Epithelial cell of esophagus (primary cell): ENCODE measurements at regions not wholly inside any gene's neighbourhood (a gene's known extent, or its start where the extent isn't known, plus 50 kb on each side); places are given as distances from the start of the nearest gene placed in this dataset.

ENCODE experiments used
- DNase-seq: peaks from one replicate; pipeline ENCODE4 v3.0.0; 2010; ENCODE audit warnings: low read depth
- H3K4me3 ChIP-seq: 2 replicates; pipeline ENCODE4 v1.5.1; 2011; ENCODE audit warnings: mild to moderate bottlenecking, low read length, control low read depth
- TF ChIP-seq, protein P1 (sequence below): IDR thresholded peaks from 2 replicates; pipeline ENCODE4 v1.5.1; 2011; ENCODE audit warnings: low read depth, mild to moderate bottlenecking, low read length, control low read depth, inconsistent platforms; ENCODE audit not compliant: insufficient read depth; ENCODE audit errors: missing control alignments

DNA sequence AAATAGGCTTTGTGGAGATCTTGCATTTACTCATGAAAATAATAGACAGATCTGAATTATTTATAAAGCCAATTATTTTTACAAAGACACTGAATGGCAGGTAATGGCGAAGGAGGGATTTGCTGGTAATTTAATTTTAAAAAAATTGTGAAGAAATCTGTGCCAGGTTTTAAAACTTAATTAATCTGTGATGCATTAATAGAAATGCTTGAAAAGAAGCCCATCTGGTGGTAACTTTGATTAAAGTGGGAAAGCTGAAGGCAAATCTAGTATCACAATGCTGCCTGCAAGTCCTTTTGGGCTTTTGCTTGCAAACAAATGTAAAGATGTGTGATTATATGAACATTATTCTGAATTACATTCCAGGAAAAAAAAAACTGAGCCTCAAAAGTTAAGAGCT lies 433.2 kb upstream of the DEPDC1 start:
- DNase-seq: no peak
- TF ChIP-seq, protein P1, sequence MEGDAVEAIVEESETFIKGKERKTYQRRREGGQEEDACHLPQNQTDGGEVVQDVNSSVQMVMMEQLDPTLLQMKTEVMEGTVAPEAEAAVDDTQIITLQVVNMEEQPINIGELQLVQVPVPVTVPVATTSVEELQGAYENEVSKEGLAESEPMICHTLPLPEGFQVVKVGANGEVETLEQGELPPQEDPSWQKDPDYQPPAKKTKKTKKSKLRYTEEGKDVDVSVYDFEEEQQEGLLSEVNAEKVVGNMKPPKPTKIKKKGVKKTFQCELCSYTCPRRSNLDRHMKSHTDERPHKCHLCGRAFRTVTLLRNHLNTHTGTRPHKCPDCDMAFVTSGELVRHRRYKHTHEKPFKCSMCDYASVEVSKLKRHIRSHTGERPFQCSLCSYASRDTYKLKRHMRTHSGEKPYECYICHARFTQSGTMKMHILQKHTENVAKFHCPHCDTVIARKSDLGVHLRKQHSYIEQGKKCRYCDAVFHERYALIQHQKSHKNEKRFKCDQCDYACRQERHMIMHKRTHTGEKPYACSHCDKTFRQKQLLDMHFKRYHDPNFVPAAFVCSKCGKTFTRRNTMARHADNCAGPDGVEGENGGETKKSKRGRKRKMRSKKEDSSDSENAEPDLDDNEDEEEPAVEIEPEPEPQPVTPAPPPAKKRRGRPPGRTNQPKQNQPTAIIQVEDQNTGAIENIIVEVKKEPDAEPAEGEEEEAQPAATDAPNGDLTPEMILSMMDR: no peak
- H3K4me3 ChIP-seq: no peak overlapping the region

- TF ChIP-seq, protein P1: no peak
- no peak overlapping the region for H3K4me3 ChIP-seq
- no peak for DNase-seq
These were observed 439.6 kb upstream of the DEPDC1 start for GRCh38 chr1:68936530-68936929.

DNA sequence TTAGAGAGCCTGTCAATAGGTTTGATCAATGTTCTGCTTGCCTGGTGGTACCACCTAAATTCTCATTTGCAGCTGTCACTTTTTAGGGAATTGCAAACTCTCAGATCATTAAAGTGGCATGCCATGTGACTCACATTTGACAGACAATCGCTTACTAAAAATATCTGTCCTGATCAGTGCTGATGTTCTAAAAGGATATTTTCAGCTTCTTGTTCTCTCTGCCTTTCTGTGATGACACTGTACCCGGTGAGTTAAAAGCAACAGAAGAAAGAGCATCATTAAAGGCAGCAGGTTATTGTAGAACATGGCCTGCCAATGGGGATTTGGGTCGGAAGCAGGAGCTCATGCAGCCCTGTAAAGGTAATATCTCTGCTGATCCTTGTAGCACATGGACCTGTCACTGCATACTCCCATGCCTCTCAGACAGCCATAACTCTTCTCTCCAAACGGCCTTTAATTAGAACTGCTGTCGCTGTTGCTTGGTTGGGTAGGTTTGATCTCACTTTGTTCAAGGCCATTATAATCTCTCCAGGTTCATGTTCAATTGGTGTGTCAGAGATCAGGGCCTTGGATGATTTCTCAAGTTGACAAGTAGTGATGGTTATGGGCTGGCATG lies 441.3 kb upstream of the DEPDC1 start:
- no peak for DNase-seq
- TF ChIP-seq, protein P1: no peak
- H3K4me3 ChIP-seq: no peak overlapping the region

DNA sequence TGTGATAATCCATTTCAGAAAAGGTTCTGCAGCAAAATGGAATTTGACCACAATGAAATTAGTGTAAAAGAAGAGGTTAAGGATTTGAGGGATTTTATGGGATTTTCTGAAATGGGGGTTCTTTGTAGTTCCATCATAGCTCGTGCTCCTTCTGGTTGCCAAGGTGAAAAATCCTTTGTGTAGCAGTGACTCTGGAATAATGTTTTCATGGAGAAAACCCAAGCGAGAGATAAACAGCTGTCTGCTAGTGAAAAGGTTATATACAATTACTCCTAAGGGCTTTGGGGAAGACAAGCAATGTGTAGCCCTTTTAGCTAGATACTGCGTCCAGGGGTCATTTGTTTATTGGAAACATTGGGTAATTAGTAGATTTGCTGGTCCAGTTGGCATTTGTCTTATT lies 453.2 kb upstream of the DEPDC1 start:
- no peak overlapping the region for H3K4me3 ChIP-seq
- no peak for DNase-seq
- TF ChIP-seq, protein P1: no peak

- TF ChIP-seq, protein P1: no peak
- DNase-seq: no peak
- H3K4me3 ChIP-seq: no peak overlapping the region
These were observed 456.4 kb upstream of the DEPDC1 start for GRCh38 chr1:68953311-68953710.

- DNase-seq: peak; percentile 10
These were observed 458.0 kb upstream of the DEPDC1 start for GRCh38 chr1:68954841-68955240.

More at GRCh38 chr1:68954841-68955240, 458.0 kb upstream of the DEPDC1 start:
- TF ChIP-seq, protein P1: no peak
- no peak overlapping the region for H3K4me3 ChIP-seq
